Epithelial cell of esophagus (primary cell): ENCODE measurements at regions not wholly inside any gene's neighbourhood (a gene's known extent, or its start where the extent isn't known, plus 50 kb on each side); places are given as distances from the start of the nearest gene placed in this dataset.
"Not testable (repeated sequence)": the region's sequence is repeated elsewhere in the genome, so short reads cannot be mapped to it uniquely, and the experiment has no call there.

Source experiments
- DNase-seq: peaks from one replicate; pipeline ENCODE4 v3.0.0; 2010; ENCODE audit warnings: low read depth
- H3K4me3 ChIP-seq: 2 replicates; pipeline ENCODE4 v1.5.1; 2011; ENCODE audit warnings: mild to moderate bottlenecking, low read length, control low read depth
- TF ChIP-seq, protein P1 (sequence below): IDR thresholded peaks from 2 replicates; pipeline ENCODE4 v1.5.1; 2011; ENCODE audit warnings: low read depth, mild to moderate bottlenecking, low read length, control low read depth, inconsistent platforms; ENCODE audit not compliant: insufficient read depth; ENCODE audit errors: missing control alignments

DNA sequence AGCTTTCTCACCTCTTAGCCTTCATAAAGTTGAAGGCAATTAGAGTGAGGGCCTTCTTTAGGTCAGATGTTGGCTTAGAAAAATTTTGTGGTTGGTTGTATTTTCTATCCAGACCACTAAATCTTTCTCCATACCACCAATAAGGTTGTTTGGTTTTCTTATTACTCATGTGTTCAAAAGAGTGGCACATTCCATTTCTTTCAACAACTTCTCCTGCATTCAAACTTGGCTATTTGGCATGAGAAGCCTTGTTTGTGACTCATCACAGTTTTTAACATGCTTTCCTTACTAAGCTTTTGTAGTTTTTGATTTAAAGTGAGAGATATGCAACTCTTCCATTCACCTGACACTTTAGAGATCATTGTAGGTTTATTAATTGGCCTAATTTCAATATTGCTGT lies 949.6 kb downstream of the TBC1D32 start:
- H3K4me3 ChIP-seq, result no peak overlapping the region
- TF ChIP-seq, protein P1, sequence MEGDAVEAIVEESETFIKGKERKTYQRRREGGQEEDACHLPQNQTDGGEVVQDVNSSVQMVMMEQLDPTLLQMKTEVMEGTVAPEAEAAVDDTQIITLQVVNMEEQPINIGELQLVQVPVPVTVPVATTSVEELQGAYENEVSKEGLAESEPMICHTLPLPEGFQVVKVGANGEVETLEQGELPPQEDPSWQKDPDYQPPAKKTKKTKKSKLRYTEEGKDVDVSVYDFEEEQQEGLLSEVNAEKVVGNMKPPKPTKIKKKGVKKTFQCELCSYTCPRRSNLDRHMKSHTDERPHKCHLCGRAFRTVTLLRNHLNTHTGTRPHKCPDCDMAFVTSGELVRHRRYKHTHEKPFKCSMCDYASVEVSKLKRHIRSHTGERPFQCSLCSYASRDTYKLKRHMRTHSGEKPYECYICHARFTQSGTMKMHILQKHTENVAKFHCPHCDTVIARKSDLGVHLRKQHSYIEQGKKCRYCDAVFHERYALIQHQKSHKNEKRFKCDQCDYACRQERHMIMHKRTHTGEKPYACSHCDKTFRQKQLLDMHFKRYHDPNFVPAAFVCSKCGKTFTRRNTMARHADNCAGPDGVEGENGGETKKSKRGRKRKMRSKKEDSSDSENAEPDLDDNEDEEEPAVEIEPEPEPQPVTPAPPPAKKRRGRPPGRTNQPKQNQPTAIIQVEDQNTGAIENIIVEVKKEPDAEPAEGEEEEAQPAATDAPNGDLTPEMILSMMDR, result no peak
- DNase-seq, result peak; percentile 54

DNA sequence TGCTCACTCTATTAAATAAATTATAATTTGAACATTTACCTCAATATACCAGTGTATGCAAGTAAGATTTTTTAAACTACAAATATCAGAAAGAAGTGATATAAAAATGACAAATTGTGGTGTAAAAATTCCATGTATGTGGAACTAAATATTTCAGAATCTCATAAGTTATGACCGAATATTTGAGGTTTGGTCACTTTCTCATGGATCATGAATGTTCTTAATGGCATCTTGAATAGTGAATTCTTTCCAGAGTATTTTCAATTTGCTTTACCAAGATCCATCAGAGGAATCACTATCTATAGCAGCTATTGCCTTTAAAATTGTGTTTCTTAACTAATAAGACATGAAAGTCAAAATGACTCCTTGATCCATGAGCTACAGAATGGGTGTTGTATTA lies 950.6 kb downstream of the TBC1D32 start:
- TF ChIP-seq, protein P1, result no peak
- DNase-seq, result no peak
- H3K4me3 ChIP-seq, result no peak overlapping the region

DNA sequence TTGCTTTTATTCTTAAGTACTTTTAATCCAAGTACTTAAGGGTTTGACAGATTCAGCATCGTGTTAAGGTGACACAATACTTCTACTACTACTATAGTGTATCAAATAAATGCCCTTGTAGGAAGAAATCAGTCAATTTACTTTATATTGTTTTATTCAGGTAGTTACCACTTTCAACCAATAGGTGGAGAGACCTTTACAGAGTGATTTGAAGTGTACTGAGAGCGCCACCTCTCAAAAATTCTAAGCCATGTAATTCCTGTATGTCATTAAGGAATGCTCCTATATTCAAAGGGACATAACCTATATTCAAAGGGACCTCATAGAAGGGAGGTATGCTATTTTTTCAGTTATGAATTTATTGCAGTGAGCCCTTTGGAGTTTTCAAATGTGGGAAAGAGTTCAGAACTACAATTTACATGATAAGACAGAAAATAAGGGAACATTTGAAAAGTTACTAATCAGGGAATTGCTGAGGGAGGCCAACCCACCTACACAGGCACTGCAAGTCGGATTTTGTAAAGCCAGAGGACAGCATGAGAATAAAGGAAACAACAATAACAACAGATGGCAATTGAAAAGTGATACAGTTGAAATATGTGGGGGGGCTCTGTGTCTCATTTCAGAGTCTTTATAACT lies 955.6 kb downstream of the TBC1D32 start:
- DNase-seq, result peak; percentile 76

DNA sequence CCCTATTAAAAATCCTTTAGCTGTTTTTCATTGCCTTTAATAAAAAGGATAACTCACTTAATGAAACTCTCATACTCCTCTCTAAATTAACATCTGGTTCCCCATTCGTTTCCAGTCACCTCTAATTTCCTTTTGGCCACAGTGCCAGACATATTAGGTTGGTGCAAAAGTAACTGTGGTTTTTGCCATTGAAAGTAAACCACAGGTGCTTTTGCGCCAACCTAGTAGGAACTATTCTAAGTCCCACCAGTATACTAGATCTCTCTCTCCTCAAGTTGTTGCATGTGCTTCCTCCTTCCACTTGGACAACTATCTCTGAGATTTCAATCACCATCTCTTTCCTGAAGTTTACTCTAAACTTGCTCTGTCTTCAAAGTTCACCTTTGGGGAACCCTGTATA lies 961.1 kb downstream of the TBC1D32 start:
- TF ChIP-seq, protein P1, result no peak
- no peak overlapping the region for H3K4me3 ChIP-seq
- DNase-seq, result no peak

More for the DNA sequence above, 955.6 kb downstream of the TBC1D32 start:
- TF ChIP-seq, protein P1, result peak; percentile 81
- no peak overlapping the region for H3K4me3 ChIP-seq

DNA sequence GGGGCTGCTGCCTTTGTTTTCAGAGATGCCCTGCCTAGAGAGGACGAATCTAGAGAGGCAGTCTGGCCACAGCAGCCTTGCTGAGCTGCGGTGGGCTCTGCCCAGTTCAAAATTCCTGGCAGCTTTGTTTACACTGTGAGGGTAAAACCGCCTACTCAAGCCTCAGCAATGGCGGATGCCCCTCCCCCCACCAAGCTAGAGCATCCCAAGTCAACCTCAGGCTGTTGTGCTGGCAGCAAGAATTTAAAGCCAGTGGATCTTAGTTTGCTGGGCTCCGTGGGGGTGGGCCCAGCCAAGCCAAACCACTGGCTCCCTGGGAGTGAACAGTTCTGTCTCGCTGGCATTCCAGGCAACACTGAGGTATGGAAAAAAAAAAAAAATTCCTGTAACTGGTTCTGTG lies 970.9 kb downstream of the TBC1D32 start:
- TF ChIP-seq, protein P1, result no peak
- DNase-seq, result no peak

DNA sequence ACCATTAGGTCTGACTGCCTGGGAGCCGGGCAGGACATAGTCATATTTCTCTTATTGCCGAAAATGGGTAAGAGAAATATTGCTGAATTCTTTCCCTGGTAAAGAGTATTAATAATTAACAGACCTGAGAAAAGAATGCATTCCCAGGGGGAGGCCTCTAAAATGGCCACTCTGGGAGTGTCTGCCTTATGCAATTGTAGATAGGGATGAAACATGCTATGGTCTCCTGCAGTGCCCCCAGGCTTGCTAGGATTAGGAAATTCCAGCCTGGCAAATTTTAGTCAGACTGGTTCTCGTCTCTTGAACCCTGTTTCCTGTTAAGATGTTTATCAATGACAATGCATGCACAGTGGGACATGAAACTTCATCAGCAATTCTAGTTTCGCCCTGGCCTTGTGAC lies 975.7 kb downstream of the TBC1D32 start:
- not testable (repeated sequence) for H3K4me3 ChIP-seq, DNase-seq

More for the DNA sequence above, 970.9 kb downstream of the TBC1D32 start:
- H3K4me3 ChIP-seq, result no peak overlapping the region

DNA sequence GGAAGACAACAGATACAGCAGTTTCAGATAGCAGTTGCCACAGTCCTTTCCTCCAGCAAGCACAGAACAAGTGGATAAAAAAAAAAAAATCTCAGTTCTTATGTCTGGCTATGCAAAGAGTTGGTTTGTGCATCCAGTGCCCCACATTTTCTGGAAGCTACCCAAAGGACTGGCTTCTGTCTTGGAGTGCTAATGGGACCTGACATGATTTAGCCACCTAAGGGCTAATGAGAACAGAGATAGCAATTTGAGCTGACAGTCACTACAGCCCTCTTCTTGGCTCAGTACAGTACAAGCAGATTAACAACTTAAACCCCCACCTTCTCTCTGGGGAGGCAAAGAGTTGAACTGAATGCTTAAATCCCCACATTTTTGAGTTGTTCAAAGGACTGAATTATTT lies 976.8 kb downstream of the TBC1D32 start:
- no peak overlapping the region for H3K4me3 ChIP-seq
- DNase-seq, result no peak
- TF ChIP-seq, protein P1, result no peak
